Body of pancreas (tissue), 4 donors: ENCODE measurements at regions not wholly inside any gene's neighbourhood (a gene's known extent, or its start where the extent isn't known, plus 50 kb on each side); places are given as distances from the start of the nearest gene placed in this dataset.

ENCODE experiments used
- ATAC-seq: fragments of 150-250 bp; one replicate; pipeline ENCODE4 v1.9.1; 2016
- DNase-seq, 4 donors: peaks; one replicate each; pipeline ENCODE4 v3.0.0-alpha.2; 2019
- H3K27ac ChIP-seq, 4 donors: fragments of 200-600 bp; sonication (generic); 1 replicate in 3 of 4; 2 replicates in 1 of 4; pipeline versions ENCODE4 v1.5.1 to v1.6.1; 2016 to 2019; ENCODE audit warnings: mild to moderate bottlenecking in 1 of 4, mixed read lengths in 1 of 4, moderate library complexity in 1 of 4
- H3K27me3 ChIP-seq, 2 donors: fragments of 200-600 bp; sonication (generic); one replicate each; pipeline ENCODE4 v1.6.0; 2016; ENCODE audit warnings: mild to moderate bottlenecking in 1 of 2
- H3K36me3 ChIP-seq, 2 donors: fragments of 200-600 bp; sonication (generic); replicated peaks in 1 of 2; 2 replicates each; pipeline ENCODE4 v1.5.1; 2016; ENCODE audit warnings: low read depth in 2 of 2; ENCODE audit not compliant: insufficient read depth in 1 of 2
- H3K4me1 ChIP-seq: fragments of 200-600 bp; sonication (generic); one replicate; pipeline ENCODE4 v1.6.0; 2016
- H3K4me3 ChIP-seq, 2 donors: fragments of 200-600 bp; sonication (generic); 1 replicate in 1 of 2; 2 replicates in 1 of 2; pipeline ENCODE4 v1.5.1; 2016 to 2019
- H3K9me3 ChIP-seq, 3 donors: fragments of 200-600 bp; sonication (generic); 1 replicate in 2 of 3; 2 replicates in 1 of 3; pipeline ENCODE4 v1.5.1; 2016
- POLR2A ChIP-seq, 3 donors: fragments of 450-650 bp; IDR thresholded peaks; one replicate each; pipeline ENCODE4 v1.6.1; 2016; ENCODE audit warnings: antibody characterized with exemption in 3 of 3, mild to moderate bottlenecking in 2 of 3
- WGBS, 2 donors: methylation state at CpG; one replicate each; pipeline ENCODE4 v1.1.5; 2017; 5-methylcytosine and 5-hydroxymethylcytosine counted together
- intact Hi-C: fragments of 100-400 bp; cut with DNase I; formaldehyde crosslinking; loops from one replicate; pipeline ENCODE4 v1.15.1; 2023
- TF ChIP-seq, protein P1 (sequence below), 7 experiments: fragments of 450-650 bp in 4 of 7; fragments of 200-600 bp in 3 of 7; sonication (generic) in 3 of 7; IDR thresholded peaks; one replicate each; pipeline ENCODE4 v1.5.1; 2016 to 2019; ENCODE audit warnings: antibody characterized with exemption in 7 of 7

DNA sequence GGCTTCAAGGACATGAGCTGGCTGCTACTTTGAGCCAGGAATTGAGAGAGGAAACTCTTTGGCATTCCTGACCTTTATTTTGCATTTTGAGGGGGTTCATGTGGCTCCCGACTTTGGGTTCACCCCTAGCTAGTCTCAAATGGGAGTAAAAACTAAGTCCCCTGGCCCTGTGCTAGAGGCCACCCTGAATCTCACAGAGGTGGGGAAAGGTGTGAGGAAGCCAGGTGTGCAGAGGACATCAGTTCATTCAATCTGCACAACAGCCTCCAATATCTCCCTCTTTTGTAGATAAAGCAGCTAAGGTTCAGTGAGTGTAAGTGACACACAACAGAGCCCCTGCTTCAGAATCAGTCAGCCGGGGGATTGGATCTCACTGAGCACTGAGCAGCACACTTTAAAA is 325.7 kb downstream of the DCDC2C start:
- no peak for DNase-seq
- intact Hi-C loops, result no loop called here
- H3K27me3 ChIP-seq, result no peaks in the 10 kb centered on the region
- no peaks in the 10 kb centered on the region for H3K36me3 ChIP-seq
- no peak for ATAC-seq
- TF ChIP-seq, protein P1, sequence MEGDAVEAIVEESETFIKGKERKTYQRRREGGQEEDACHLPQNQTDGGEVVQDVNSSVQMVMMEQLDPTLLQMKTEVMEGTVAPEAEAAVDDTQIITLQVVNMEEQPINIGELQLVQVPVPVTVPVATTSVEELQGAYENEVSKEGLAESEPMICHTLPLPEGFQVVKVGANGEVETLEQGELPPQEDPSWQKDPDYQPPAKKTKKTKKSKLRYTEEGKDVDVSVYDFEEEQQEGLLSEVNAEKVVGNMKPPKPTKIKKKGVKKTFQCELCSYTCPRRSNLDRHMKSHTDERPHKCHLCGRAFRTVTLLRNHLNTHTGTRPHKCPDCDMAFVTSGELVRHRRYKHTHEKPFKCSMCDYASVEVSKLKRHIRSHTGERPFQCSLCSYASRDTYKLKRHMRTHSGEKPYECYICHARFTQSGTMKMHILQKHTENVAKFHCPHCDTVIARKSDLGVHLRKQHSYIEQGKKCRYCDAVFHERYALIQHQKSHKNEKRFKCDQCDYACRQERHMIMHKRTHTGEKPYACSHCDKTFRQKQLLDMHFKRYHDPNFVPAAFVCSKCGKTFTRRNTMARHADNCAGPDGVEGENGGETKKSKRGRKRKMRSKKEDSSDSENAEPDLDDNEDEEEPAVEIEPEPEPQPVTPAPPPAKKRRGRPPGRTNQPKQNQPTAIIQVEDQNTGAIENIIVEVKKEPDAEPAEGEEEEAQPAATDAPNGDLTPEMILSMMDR (IDR thresholded peaks at IDR 0.05), result no peak
- no peak for TF ChIP-seq POLR2A (IDR thresholded peaks at IDR 0.05)
- no peak overlapping the region for H3K4me3 ChIP-seq
- no peaks in the 10 kb centered on the region for H3K4me1 ChIP-seq
- no peaks in the 10 kb centered on the region for H3K9me3 ChIP-seq
- H3K27ac ChIP-seq, result no peak overlapping the region
- 49 to 77% methylated on average over 2 of the region's 2 CpGs for WGBS, 2 donors

DNA sequence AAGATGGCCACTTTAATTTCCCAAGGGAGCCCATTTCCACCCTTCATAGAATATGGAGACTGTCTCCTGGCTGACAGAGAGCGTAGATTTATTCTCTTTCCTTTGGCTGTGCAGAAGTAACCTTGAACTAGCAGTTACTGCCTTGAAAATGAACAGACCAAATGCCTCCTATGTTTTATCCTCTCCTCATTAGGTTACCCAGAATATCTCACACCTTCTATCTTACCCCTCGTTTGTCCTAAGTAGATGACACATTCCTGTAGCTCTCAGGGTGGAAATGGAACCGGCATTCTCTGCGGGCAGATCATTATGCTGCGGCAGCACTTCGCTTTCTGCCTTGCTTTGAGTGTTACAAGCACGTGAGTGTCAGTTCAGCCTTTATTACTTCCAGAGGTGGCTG is 336.5 kb downstream of the DCDC2C start:
- Histone ChIP-seq H3K27ac (no peak overlapping the region), H3K9me3 (no peaks in the 10 kb centered on the region), H3K36me3 (no peaks in the 10 kb centered on the region), H3K27me3 (no peaks in the 10 kb centered on the region), H3K4me1 (no peaks in the 10 kb centered on the region), H3K4me3 (no peak overlapping the region)
- intact Hi-C loops, result no loop called here
- ATAC-seq (no peak), DNase-seq (no peak)
- 37 to 39% methylated on average over 7 of the region's 7 CpGs for WGBS, 2 donors
- no peak for TF ChIP-seq POLR2A (IDR thresholded peaks at IDR 0.05)
- TF ChIP-seq, protein P1 (IDR thresholded peaks at IDR 0.05), result no peak

DNA sequence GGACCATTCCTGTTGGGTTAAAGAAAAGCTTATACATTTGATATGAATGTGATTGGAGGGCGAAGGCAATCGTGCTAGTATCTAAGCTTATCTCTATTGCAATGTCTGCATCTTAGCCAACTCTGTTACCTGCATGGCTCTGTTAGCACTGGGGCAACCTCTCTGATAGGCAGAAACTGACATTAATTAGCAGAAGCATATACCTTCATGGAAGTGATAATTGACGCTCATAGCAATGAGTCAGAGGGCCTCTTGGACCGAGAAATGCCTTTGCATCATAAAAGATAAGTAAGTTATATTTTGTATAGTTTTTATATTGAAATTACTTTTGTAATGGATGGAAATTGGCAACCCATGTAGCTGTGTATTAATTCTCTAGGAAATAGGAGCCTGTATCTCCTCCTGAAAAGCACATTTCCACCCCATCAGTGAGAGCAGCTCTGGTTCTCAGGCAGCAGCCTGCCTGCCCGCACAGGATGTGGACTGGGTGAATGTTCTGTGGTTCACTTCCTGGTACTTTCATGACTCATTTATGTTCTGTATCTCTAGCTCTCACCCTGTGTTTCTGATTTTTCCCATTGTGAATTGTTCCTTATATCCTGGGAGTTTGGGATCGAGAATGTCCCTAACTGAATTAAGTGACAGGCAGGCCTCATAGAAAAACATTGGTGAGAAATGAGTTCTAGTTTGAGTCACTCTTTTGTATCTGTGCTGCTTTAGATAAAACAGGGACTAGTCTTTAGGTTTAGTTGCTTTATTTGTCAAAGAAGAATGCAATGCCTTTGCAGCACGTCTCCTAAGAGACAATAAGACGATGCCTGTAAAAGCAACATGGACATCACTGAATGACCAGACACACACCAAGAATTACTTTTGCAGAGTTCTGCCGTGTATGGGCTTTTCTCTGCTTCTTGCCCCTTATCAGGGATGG is 344.9 kb downstream of the DCDC2C start:
- intact Hi-C loops, result no loop called here
- Histone ChIP-seq H3K27ac (no peak overlapping the region), H3K4me3 (no peak overlapping the region), H3K9me3 (no peaks in the 10 kb centered on the region), H3K36me3 (no peaks in the 10 kb centered on the region), H3K27me3 (no peaks in the 10 kb centered on the region), H3K4me1 (no peaks in the 10 kb centered on the region)
- ATAC-seq, result no peak
- no peak for DNase-seq
- WGBS, 2 donors, result 59 to 61% methylated on average over 9 of the region's 9 CpGs
- TF ChIP-seq, protein P1 (IDR thresholded peaks at IDR 0.05), result no peak
- no peak for TF ChIP-seq POLR2A (IDR thresholded peaks at IDR 0.05)

DNA sequence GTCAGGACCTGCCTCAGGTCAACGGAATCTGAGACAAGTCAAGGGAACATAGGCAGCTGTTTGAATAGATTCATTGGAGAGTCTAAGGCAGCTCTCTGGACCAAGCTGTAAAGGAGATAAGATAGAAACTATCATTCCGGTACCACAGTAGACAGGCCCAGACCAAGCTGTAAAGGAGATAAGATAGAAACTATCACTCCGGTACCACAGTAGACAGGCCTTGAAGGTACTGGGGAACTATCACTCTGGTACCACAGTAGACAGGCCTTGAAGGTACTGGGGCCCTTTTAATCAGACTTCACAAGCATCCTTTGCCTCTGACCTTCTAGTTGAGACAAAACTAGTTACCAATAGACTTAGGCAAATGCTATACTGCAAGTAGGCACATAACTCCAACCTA is 346.1 kb downstream of the DCDC2C start:
- no peak for ATAC-seq
- Histone ChIP-seq H3K27ac (no peak overlapping the region), H3K4me3 (no peak overlapping the region), H3K9me3 (no peaks in the 10 kb centered on the region), H3K4me1 (no peaks in the 10 kb centered on the region), H3K36me3 (no peaks in the 10 kb centered on the region), H3K27me3 (no peaks in the 10 kb centered on the region)
- no peak for DNase-seq
- intact Hi-C loops, result no loop called here
- WGBS, 2 donors, result 44 to 56% methylated on average over 3 of the region's 3 CpGs
- TF ChIP-seq, protein P1 (IDR thresholded peaks at IDR 0.05), result no peak
- no peak for TF ChIP-seq POLR2A (IDR thresholded peaks at IDR 0.05)
